Smooth muscle cell (in vitro differentiated cells): ENCODE measurements at regions not wholly inside any gene's neighbourhood (a gene's known extent, or its start where the extent isn't known, plus 50 kb on each side); places are given as distances from the start of the nearest gene placed in this dataset.

Experiments
- DNase-seq: peaks from one replicate; lab custom pipeline; 2025; ENCODE audit not compliant: unreplicated experiment; lab: John Stamatoyannopoulos, UW
- H2AFZ ChIP-seq: fragments of 200-600 bp; sonication (generic); 2 replicates; pipeline ENCODE4 v1.6.0; 2016; ENCODE audit warnings: antibody characterized with exemption, low read depth, mild to moderate bottlenecking
- H3F3A ChIP-seq: fragments of 200-600 bp; sonication (generic); 2 replicates; pipeline ENCODE4 v1.6.0; 2017; ENCODE audit warnings: antibody characterized with exemption, low read depth
- H3K27ac ChIP-seq: fragments of 200-600 bp; sonication (generic); 2 replicates; pipeline ENCODE4 v1.5.1; 2016; ENCODE audit warnings: low read depth, mild to moderate bottlenecking
- H3K27me3 ChIP-seq: fragments of 200-600 bp; sonication (generic); 2 replicates; pipeline ENCODE4 v1.6.1; 2016; ENCODE audit warnings: low read depth, mild to moderate bottlenecking
- H3K36me3 ChIP-seq: fragments of 200-600 bp; sonication (generic); 2 replicates; pipeline ENCODE4 v1.5.1; 2016; ENCODE audit warnings: low read depth
- H3K4me1 ChIP-seq: fragments of 200-600 bp; sonication (generic); 2 replicates; pipeline ENCODE4 v1.5.1; 2016; ENCODE audit warnings: low read depth
- H3K4me2 ChIP-seq: fragments of 200-600 bp; sonication (generic); 2 replicates; pipeline ENCODE4 v1.6.0; 2016; ENCODE audit warnings: mild to moderate bottlenecking
- H3K4me3 ChIP-seq: fragments of 200-600 bp; sonication (generic); 2 replicates; pipeline ENCODE4 v1.5.1; 2016; ENCODE audit warnings: mild to moderate bottlenecking
- H3K79me2 ChIP-seq: fragments of 200-600 bp; sonication (generic); 2 replicates; pipeline ENCODE4 v1.6.0; 2016; ENCODE audit warnings: low read depth, mild to moderate bottlenecking
- H3K9ac ChIP-seq: fragments of 200-600 bp; sonication (generic); 2 replicates; pipeline ENCODE4 v1.6.0; 2016; ENCODE audit warnings: low read depth
- H3K9me3 ChIP-seq: fragments of 200-600 bp; sonication (generic); replicated peaks from 2 replicates; pipeline ENCODE4 v1.5.1; 2016; ENCODE audit warnings: low read depth
- H4K20me1 ChIP-seq: fragments of 200-600 bp; sonication (generic); 2 replicates; pipeline ENCODE4 v1.6.0; 2016; ENCODE audit warnings: low read depth
- WGBS: methylation state at CpG from one replicate; pipeline ENCODE4 v1.1.7; 2016; ENCODE audit warnings: low lambda C conversion rate; 5-methylcytosine and 5-hydroxymethylcytosine counted together
- TF ChIP-seq, protein P1 (sequence below): fragments of 200-600 bp; sonication (generic); IDR thresholded peaks from 2 replicates; pipeline ENCODE4 v1.5.1; 2017; ENCODE audit warnings: borderline replicate concordance, mild to moderate bottlenecking, antibody characterized with exemption; ENCODE audit not compliant: insufficient read depth, poor library complexity, severe bottlenecking

DNA sequence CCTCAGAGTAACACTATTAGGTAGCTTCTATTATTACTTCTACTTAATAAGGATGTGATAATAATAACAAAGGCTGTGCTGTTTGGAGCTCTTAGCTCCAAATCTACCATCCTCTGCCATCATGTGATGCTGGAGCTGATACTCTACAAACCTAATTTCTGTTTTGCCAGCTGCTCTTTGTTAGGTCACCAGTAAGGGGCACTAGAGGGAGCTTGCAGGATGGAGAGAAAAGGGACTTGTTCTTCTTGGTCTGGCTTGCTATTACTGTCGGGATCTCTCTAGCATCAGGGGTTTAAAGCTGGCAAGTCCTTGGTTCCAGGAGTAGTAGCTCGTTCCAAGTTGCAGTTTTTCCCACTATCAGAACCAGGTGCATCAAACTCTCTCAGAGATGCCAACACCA is 194.9 kb upstream of the KBTBD8 start:
- Histone ChIP-seq H3K27me3 (no peaks in the 10 kb centered on the region), H3F3A (no peaks in the 10 kb centered on the region), H3K79me2 (no peaks in the 10 kb centered on the region), H3K4me1 (peaks cover 6% of the 10 kb centered on the region), H3K27ac (no peak overlapping the region), H3K4me2 (no peak overlapping the region), H3K9me3 (no peaks in the 10 kb centered on the region), H2AFZ (no peak overlapping the region), H3K9ac (no peak overlapping the region), H3K36me3 (no peaks in the 10 kb centered on the region), H3K4me3 (no peak overlapping the region), H4K20me1 (no peaks in the 10 kb centered on the region)
- WGBS, result 62% methylated on average over 2 of the region's 2 CpGs
- TF ChIP-seq, protein P1, sequence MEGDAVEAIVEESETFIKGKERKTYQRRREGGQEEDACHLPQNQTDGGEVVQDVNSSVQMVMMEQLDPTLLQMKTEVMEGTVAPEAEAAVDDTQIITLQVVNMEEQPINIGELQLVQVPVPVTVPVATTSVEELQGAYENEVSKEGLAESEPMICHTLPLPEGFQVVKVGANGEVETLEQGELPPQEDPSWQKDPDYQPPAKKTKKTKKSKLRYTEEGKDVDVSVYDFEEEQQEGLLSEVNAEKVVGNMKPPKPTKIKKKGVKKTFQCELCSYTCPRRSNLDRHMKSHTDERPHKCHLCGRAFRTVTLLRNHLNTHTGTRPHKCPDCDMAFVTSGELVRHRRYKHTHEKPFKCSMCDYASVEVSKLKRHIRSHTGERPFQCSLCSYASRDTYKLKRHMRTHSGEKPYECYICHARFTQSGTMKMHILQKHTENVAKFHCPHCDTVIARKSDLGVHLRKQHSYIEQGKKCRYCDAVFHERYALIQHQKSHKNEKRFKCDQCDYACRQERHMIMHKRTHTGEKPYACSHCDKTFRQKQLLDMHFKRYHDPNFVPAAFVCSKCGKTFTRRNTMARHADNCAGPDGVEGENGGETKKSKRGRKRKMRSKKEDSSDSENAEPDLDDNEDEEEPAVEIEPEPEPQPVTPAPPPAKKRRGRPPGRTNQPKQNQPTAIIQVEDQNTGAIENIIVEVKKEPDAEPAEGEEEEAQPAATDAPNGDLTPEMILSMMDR, result no peak
- DNase-seq, result no peak

DNA sequence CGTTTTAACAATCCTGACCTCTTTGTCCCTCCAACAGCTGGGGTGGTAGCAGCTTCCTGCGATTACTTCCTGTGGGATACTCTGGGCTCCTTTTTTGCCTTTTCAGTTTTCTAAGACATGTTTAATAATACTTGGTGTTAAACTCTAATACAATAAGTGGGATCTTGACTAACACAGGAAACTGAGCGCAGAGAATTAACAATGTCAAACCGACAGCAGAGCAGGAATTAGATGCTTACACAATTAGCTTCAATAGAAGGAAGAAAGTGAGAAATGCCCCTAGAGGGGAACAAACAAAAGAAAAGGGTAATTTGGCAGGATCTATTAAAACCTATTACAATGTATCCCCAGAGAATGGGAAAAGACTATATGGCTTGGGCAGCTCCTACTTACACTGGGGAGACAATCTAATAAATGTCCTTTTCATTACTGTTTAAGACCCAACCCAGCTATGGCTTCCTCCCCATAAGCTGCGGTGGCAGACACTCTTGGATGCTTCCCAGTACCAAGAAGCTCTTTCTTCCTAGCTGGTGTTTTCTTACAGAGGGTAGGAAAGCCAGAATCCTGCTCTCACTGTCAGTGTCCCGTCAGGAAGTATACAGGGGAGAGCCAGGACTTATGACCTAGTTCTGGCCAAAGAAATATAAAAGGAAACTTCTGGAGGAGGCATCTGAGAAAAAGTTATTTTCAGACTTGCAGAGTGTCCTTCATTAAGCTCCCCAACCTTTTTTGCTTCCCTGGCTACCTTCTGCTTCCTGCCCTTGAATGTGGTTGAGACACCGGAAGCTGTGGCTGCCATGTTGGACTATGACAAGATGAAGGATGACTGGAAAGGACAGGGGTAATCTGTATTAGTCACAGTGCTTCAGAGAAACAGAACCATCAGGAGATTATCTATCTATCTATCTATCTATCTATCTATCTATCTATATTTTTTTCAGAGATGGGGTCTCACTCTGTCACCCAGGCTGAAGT is 194.1 kb upstream of the KBTBD8 start:
- Histone ChIP-seq H4K20me1 (no peaks in the 10 kb centered on the region), H3F3A (no peaks in the 10 kb centered on the region), H3K4me3 (no peak overlapping the region), H3K9me3 (no peaks in the 10 kb centered on the region), H3K4me2 (no peak overlapping the region), H2AFZ (no peak overlapping the region), H3K27ac (no peak overlapping the region), H3K79me2 (no peaks in the 10 kb centered on the region), H3K36me3 (no peaks in the 10 kb centered on the region), H3K27me3 (no peaks in the 10 kb centered on the region), H3K9ac (no peak overlapping the region), H3K4me1 (no peaks in the 10 kb centered on the region)
- TF ChIP-seq, protein P1, result no peak
- WGBS, result 88% methylated on average over 7 of the region's 7 CpGs
- no peak for DNase-seq

DNA sequence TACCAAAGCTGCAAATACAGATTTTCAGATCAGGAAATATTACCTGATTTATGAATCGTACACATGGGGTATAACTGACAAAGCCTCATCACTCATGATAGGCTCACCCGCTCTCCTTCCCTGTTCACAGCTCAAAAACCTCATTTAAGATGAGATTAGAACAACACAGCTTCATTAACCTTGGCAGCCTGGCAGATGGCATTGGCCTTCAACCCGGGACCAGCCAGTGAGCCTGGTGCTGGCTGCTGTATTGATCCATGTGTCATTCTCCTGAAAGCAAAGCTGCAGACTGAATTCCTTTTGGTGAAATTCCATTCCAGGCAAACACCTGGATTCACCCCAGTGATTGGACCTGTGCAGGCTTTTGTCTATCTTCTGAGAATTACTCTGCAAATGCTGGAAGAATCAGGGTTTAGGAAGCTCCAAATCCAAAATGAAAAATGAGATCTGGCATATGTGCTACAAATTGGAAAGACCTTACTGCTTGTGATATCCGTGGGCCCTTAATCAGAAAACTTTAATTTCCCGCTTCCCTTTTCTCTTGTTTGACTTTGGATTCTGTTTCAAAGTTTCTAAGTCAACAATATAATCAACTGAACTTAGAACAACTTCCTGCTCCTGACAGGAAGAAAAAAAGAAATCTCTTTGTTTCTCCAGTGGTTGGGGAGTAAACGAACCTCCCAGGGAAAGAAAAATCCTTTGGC is 189.1 kb upstream of the KBTBD8 start:
- Histone ChIP-seq H3F3A (no peaks in the 10 kb centered on the region), H3K27ac (no peak overlapping the region), H3K9me3 (no peaks in the 10 kb centered on the region), H3K27me3 (no peaks in the 10 kb centered on the region), H3K9ac (no peak overlapping the region), H3K36me3 (no peaks in the 10 kb centered on the region), H3K4me3 (no peak overlapping the region), H2AFZ (no peak overlapping the region), H3K4me2 (no peak overlapping the region), H4K20me1 (no peaks in the 10 kb centered on the region), H3K4me1 (no peaks in the 10 kb centered on the region), H3K79me2 (no peaks in the 10 kb centered on the region)
- TF ChIP-seq, protein P1, result no peak
- no peak for DNase-seq
- WGBS, result 90% methylated on average over 6 of the region's 6 CpGs
